ENCODE measurements at regions not wholly inside any gene's neighbourhood (a gene's known extent, or its start where the extent isn't known, plus 50 kb on each side); places are given as distances from the start of the nearest gene placed in this dataset.
A peak's percentile ranks its signal among the peaks of the same experiment; 100 is the strongest.
"Not testable (repeated sequence)": the region's sequence is repeated elsewhere in the genome, so short reads cannot be mapped to it uniquely, and the experiment has no call there.

- DNase-seq: not testable (repeated sequence)
Measured at GRCh38 chr17:20848869-20849443, 193.9 kb downstream of the USP22 start.

DNA sequence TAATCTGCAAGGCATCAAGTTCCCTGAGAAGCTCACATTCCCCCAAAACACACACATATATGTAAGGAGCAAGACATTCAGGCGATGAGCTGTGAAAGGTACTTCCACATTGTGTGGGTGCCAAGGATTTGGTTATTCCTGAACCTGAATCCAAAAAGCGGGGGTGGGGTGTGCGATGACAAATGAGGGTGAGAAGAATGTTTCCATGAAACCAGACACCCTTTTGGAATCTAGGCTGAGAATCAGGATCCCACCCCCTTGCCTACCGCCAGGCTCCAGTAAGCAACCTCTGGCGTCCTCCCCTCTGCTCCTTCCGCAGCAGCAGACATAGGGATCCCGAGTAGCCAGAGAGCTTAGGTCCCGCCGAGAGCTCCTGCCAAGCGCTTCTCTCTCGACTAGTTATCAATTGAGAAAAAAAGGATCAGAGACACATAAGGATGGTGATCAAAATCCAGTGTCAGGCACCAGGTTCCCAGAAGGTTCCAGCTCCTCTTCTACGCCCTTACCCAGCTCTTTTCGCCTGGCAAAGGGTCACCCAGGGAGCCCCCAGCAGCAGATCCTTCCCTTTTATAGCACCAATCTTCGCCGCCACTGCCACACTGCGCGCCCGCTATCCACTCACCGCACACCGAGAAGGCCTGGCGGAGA, 191.1 kb downstream of the USP22 start:
- DNase-seq: peak; percentile 12

DNA sequence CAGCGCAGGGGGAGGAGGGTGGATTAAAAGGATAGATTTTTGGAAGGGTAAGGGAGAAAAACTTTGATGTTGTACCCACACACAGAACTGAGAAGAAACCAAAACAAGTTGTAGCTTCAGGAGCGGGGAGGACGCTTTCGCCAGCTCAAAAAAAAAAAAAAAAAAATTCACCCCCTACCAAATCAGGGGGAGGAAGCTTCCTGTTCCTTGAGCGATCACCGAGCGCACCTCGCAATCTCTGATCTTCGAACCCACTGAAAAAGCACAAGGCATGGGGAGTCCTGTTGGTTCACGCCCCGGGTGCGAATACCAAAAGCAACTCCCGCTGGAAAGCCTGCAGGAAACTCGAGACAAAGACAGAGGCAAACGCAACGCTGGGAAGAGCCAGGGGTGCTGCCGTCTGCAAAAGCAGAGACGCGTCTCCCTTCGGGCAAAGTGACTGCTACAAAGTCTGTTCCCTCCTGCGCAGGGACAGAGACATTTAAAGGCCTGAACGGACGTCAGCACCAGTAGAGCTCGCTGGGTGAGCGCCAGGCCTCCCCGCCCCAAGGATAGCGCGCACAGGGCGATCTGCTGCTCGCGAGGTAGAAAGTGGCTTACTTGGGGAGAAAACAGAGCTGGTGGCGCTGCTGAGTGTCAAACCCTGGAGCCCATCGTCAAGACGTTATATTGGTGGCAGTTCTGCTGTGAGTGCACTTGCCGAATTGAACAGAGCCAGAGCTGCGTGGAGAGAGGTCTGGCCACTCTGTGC, 190.4 kb downstream of the USP22 start:
- DNase-seq: no peak

GRCh38 chr17:20852990-20853370, 189.8 kb downstream of the USP22 start:
- no peak for DNase-seq

GRCh38 chr17:20855910-20856470, 186.8 kb downstream of the USP22 start:
- DNase-seq: not testable (repeated sequence)

GRCh38 chr17:20866444-20867209, 176.2 kb downstream of the USP22 start:
- DNase-seq: not testable (repeated sequence)

DNA sequence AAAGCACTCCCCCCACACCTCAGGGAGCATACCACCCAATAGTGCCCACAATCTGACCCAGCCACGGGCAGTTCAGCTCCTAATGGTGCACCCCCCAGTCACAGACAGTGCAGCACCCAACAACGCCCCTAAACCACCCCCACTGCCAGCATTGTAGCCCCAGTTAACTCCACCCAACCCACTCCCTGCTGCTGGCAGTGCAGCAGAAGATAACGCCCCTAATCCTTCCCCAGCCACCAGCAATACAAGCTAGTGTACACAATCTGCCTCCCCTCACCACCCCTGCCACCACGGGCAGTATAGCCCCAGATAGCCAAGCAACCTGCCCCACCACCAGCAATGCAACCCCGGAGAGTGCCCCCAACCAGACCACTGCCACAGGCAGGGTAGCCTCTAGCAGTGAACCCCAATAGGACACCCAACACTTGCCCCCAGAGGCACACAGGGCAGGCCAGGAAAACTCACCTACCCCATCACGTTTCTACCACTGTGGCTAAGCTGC, 175.3 kb downstream of the USP22 start:
- not testable (repeated sequence) for DNase-seq

DNA sequence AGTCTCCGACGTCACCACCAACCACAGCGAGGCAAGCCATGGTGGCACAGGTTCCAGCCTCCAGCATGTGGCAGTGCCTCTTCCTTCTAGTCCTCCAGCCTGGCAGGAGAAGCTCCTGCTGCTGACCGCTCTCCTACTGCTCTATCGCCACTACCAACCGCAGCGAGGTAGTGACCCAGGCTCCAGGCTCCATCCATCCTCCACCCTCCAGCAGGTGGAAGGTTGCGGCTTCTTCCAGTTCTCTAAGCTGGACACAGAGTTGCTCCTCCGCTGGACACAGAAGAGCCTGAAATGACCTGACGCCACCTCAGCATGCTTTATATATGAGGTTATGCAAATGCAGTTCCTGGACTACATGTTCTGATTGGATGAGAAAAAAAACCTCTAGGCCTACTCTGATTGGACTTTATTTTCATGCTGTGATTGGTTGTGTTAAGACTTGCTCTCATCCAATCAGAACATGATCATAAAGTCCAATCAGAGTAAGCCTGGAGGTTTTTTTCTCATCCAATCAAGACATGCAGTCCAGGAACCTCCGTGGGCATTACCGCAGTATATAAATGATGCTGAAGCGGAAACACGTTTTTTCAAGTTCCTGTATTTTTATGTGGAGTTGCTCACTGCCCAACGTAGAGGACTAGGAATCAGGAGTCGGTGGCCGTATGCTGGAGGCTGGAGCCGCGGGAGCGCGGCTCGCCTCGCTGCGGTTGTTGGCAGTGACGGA, 174.7 kb downstream of the USP22 start:
- DNase-seq: not testable (repeated sequence)

DNA sequence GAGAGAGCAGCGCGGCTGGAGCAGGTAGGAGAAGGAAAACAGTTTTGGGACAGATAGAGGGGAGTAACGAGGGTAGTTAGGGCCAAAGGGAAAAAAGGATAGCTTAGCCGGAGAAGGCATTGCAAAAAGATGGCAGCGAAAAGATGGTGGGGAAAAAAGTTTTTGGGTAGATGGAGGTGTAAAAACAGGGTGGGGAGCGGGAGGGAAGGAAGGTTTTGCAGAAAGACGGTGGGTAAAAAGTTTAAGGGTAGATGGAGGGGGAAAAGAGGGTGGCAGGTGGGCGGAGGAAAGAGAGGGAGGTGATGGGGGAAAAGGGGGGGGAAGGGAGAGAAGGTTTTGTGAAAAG, 174.2 kb downstream of the USP22 start:
- not testable (repeated sequence) for DNase-seq

GRCh38 chr17:20873173-20873572, 169.6 kb downstream of the USP22 start:
- not testable (repeated sequence) for DNase-seq

DNA sequence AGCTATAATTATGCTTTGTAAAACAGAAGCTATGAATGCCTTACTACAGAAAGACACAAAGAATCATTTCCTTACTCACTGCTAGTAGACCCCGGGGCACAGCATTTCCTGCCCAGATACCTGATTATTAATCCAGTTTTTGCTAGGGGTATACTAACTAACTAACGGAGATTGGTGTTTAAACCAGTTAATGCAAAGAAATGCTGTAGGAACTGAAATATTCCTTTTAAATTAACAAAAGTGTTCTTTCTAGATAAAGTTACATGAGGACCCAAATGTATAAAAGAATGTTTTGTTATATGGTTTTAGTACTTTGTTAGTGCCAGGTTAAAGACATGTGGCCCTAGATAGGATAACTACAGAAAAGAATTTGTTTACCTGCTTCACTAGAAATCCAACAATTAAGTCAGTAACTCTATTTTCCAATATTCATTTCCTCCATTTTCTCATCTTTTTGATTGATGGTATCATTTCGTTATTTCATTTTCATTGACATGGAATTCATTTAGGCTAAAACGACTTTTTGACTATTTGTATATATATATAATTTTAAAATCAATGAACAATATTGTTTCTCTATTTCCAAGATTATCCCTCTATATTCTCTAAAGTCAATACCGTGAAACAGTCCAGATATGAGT, 169.0 kb downstream of the USP22 start:
- DNase-seq: not testable (repeated sequence)

- not testable (repeated sequence) for DNase-seq
Measured at GRCh38 chr17:20877384-20877783, 165.4 kb downstream of the USP22 start.

DNA sequence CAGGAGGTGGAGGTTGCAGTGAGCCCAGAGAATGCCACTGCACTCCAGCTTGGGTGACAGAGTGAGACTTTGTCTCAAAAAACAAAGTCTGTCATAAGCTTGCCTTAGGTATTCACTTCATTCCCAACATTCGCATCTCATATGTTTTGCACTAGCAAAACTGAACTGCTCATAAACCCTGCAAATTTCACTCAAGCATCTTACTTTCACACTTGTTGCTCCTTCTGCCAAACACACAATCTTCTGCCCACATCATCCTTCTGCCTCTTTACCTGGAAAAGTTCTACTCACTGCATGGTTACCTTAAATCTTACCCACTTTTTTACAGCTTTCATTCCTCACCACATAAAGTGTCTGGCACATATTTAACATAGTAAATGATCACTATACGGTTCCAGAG, 152.5 kb downstream of the USP22 start:
- no peak for DNase-seq

- DNase-seq: not testable (repeated sequence)
Measured at GRCh38 chr17:20895426-20895825, 147.4 kb downstream of the USP22 start.

GRCh38 chr17:20896153-20896649, 146.6 kb downstream of the USP22 start:
- no peak for DNase-seq

GRCh38 chr17:20898726-20899125, 144.1 kb downstream of the USP22 start:
- DNase-seq: not testable (repeated sequence)

DNA sequence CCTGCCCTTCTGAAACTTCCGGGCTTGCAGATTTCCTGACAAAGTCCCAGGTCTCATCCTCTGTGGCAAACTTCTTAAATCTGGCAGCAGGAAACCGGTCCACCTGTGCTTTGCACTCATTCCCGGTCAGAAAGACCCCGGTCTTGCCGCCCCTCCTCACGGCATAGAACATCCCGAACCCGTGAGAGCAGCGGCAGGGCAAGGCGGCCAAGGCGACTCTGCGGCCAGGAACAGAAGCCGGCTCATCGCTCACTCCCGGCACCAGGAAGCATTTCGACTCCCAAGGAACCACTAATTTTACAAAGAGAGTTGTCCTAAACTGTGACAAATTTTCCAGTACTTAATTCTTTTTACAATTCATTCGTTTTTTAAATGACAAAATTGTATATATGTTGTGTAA, 140.3 kb downstream of the USP22 start:
- DNase-seq: not testable (repeated sequence)

GRCh38 chr17:20903549-20903948, 139.3 kb downstream of the USP22 start:
- not testable (repeated sequence) for DNase-seq

- peak; percentile 76 for DNase-seq
Measured at GRCh38 chr17:20908313-20909267, 134.2 kb downstream of the USP22 start.

DNA sequence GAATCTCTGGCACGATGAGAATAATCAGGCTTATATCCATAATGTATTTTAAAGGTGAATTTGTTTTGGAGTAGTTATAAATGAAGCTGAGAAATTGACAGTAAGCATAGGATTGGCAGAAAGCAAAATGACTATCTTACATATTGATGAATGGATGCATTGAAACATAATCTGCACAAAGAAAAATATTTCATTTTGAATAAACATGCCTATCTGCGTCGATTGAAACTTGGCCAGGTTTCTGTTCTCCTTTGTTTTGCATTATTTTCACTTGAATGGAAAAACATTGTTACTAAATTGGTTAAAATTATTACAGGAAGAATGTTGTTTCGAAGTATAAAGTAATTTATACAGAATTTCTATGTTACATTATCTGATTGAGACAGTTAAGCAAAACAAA, 128.2 kb downstream of the USP22 start:
- DNase-seq: no peak
